ENCODE measurements at regions not wholly inside any gene's neighbourhood (a gene's known extent, or its start where the extent isn't known, plus 50 kb on each side); places are given as distances from the start of the nearest gene placed in this dataset.
"Not testable (repeated sequence)": the region's sequence is repeated elsewhere in the genome, so short reads cannot be mapped to it uniquely, and the experiment has no call there.

DNA sequence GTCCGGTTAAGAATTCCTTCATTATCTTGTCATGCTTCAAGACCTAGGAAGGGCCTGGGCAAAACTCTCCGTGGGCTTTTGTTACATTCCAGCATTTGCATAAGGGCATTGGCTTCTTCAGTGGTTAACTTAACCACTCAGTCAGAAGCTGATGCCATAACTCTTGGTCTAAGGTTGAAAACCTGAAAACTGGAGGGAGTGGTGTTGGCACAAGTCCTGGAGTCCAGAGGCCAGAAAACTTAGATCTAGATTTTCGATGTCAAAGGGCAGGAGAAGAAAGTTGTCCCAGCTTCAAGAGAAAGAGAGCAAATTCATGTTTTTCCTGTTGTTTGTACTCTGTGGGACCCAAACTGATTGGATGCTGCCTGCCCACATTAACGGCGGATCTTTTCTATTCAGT lies 86.6 kb upstream of the GC start:
- no peaks in the 10 kb centered on the region for H3K36me3 ChIP-seq
- TF ChIP-seq, protein P1, sequence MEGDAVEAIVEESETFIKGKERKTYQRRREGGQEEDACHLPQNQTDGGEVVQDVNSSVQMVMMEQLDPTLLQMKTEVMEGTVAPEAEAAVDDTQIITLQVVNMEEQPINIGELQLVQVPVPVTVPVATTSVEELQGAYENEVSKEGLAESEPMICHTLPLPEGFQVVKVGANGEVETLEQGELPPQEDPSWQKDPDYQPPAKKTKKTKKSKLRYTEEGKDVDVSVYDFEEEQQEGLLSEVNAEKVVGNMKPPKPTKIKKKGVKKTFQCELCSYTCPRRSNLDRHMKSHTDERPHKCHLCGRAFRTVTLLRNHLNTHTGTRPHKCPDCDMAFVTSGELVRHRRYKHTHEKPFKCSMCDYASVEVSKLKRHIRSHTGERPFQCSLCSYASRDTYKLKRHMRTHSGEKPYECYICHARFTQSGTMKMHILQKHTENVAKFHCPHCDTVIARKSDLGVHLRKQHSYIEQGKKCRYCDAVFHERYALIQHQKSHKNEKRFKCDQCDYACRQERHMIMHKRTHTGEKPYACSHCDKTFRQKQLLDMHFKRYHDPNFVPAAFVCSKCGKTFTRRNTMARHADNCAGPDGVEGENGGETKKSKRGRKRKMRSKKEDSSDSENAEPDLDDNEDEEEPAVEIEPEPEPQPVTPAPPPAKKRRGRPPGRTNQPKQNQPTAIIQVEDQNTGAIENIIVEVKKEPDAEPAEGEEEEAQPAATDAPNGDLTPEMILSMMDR (IDR thresholded peaks at IDR 0.05): no peak
- no peak overlapping the region for H3K4me3 ChIP-seq
- no peak for DNase-seq
- WGBS, 2 donors: 69 to 79% methylated on average over 5 of the region's 5 CpGs
- intact Hi-C loops (cut with DNase I): no loop called here
- no peaks in the 10 kb centered on the region for H3K9me3 ChIP-seq
- ATAC-seq: no peak
- no peak overlapping the region for H3K27ac ChIP-seq
- peaks cover 0 to 3% (median 0%) of the 10 kb centered on the region in 3 donors for H3K4me1 ChIP-seq
- no peak for FAIRE-seq
- H3K27me3 ChIP-seq: no peaks in the 10 kb centered on the region

DNA sequence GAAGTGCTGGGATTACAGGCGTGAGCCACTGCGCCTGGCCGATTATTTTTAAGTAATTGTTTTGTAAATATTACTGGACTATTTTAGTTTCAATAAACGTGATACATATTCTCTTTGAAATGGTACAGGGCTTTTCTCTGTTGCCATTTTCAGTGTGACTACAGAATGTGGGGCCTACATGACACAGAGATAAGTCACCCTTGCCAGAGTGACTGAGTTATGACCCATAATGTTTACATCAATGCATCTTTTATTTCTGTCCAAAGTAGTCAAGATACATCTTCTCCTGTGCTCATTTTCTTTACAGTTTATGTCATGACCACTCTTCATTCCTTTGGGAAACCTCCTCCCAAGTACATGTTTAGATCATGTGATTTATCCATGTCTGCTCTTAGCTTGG lies 88.3 kb upstream of the GC start:
- FAIRE-seq: no peak
- WGBS, 2 donors: 88 to 90% methylated on average over 4 of the region's 4 CpGs
- TF ChIP-seq, protein P1 (IDR thresholded peaks at IDR 0.05): no peak
- no peak for DNase-seq
- Histone ChIP-seq H3K4me1 (peaks cover 0 to 3% (median 0%) of the 10 kb centered on the region in 3 donors), H3K27me3 (no peaks in the 10 kb centered on the region), H3K36me3 (no peaks in the 10 kb centered on the region), H3K4me3 (no peak overlapping the region), H3K27ac (no peak overlapping the region), H3K9me3 (no peaks in the 10 kb centered on the region)
- intact Hi-C loops (cut with DNase I): no loop called here
- no peak for ATAC-seq

DNA sequence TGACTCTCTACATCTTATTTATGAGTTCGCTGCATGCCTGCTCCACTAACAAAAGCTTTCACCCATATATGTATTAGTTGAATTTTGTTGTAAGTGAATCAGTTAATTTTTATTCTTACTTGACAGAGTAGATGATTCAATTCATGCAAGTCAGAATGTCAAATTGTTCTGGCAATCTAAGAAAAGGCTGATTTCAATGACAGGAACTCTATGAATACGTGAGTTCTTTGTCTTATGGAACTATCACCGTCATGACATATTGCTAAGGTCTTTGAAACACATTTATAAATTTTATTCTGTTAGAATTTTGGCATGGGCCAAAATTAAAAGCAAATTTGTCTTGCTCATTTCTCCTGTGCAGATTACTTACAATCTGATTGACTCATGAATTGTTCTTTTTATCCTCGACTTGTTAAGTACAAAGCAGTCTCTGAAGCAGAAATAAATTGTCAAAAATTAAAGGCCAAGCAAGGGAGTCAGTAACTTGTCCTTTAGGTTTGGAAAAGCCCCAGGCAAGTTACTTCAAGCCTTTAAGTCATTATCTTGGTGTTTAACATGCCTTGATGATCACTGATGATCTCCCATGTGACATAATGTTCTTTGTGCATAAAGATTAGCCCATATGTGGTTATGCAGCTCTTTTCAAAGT lies 89.0 kb upstream of the GC start:
- no peaks in the 10 kb centered on the region for H3K9me3 ChIP-seq
- H3K27me3 ChIP-seq: no peaks in the 10 kb centered on the region
- H3K27ac ChIP-seq: no peak overlapping the region
- FAIRE-seq (no peak), DNase-seq (no peak), ATAC-seq (no peak)
- H3K4me1 ChIP-seq: peaks cover 0 to 2% (median 0%) of the 10 kb centered on the region in 3 donors
- no peaks in the 10 kb centered on the region for H3K36me3 ChIP-seq
- TF ChIP-seq, protein P1 (IDR thresholded peaks at IDR 0.05): no peak
- 83 to 89% methylated on average over 4 of the region's 4 CpGs for whole genome bisulfite sequencing, 2 donors
- intact Hi-C loops (cut with DNase I): no loop called here
- no peak overlapping the region for H3K4me3 ChIP-seq

DNA sequence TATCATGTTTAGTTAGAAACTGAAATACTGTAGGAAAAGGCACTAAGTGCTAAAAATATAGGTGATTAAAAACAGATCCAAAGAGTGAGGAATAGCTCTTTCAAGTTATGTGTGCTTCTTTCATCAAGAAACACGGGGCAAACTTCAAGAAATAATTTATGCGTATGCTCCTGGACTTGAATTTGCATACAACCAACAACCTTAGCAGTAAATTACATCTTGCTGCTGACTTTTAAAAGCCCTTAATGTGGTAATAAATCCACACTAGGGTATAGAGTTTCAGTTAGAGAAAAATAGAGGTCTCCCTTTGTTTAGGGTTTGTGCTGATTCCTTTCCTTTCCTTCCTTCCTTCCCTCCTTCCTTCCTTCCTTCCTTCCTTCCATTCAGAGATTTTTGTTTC lies 94.5 kb upstream of the GC start:
- ATAC-seq (no peak), DNase-seq (no peak), FAIRE-seq (no peak)
- H3K4me1 ChIP-seq: no peaks in the 10 kb centered on the region
- H3K4me3 ChIP-seq: no peak overlapping the region
- WGBS, 2 donors: 81 to 84% methylated on average over 2 of the region's 2 CpGs
- H3K27ac ChIP-seq: no peak overlapping the region
- no peaks in the 10 kb centered on the region for H3K9me3 ChIP-seq
- no peaks in the 10 kb centered on the region for H3K36me3 ChIP-seq
- TF ChIP-seq, protein P1 (IDR thresholded peaks at IDR 0.05): no peak
- H3K27me3 ChIP-seq: no peaks in the 10 kb centered on the region
- intact Hi-C loops (cut with DNase I): no loop called here

DNA sequence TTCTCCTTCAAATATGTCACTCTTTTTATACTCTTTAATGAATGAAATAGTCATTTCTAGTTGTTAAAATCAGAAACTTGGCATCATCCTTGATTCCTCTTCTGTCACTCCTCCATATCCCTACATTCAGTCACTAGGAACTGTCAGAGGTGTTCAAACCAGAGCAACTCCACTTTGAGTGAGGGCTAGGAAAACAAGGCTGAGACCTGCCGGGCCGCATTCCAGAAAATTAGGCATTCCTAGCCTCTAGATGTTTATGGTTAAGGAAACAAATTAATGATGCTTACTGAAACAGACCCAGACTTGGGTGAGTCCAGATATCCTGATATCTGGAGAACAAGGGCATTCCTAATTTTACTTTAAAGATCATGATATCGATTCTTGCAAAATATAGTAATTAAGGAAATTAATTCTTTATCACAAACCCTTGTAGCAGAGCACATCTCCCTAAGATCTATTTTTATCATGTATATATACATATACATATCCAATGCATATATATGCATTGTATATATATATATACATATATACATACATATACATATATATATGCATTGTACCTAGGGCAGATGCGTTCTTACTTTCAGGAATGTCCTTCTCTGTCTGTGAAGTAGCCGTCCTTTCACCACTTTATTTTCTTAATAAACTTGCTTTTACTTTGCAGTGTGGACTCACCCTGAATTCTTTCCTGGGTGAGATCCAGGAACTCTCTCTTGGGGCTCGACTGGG lies 98.4 kb upstream of the GC start:
- no peaks in the 10 kb centered on the region for H3K4me1 ChIP-seq
- intact Hi-C loops (cut with DNase I): no loop called here
- DNase-seq: no peak
- H3K27ac ChIP-seq: no peak overlapping the region
- WGBS, 2 donors: 69 to 71% methylated on average over 6 of the region's 6 CpGs
- ATAC-seq: no peak
- H3K9me3 ChIP-seq: no peaks in the 10 kb centered on the region
- H3K27me3 ChIP-seq: no peaks in the 10 kb centered on the region
- TF ChIP-seq, protein P1 (IDR thresholded peaks at IDR 0.05): no peak
- no peaks in the 10 kb centered on the region for H3K36me3 ChIP-seq
- FAIRE-seq: no peak
- no peak overlapping the region for H3K4me3 ChIP-seq

DNA sequence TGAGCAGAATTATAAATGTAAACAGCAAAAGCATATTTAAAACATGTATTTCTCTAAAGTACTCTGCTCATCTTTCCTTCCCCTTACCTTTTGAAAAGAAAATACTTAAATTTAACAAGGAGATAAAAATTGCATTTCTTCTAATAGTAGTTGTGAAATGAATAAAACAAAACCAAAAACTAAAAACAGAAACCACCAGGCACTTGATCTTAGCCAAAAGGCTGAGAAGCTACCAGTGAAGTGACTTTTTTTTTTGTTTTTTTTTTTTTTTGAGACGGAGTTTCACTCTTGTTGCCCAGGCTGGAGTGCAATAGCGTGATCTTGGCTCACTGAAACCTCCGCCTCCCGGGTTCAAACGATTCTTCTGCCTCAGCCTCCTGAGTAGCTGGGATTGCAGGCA lies 116.5 kb upstream of the GC start:
- WGBS, 2 donors: 82% methylated on average over 5 of the region's 5 CpGs
- not testable (repeated sequence) for H3K27me3 ChIP-seq, FAIRE-seq

DNA sequence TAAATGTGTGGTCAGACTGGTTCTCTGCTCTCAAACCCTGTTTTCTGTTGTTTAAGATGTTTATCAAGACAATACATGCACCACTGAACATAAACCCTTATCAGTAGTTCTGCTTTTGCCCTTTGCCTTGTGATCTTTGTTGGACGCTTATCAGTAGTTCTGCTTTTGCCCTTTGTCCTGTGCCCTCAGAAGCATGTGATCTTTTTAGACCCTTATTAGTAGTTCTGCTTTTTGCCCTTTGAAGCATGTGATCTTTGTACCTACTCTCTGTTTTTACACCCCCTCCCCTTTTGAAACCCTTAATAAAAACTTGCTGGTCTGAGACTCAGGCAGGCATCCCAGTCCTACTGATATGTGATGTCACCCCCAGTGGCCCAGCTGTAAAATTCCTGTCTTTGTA lies 121.7 kb upstream of the GC start:
- 72 to 94% methylated on average over 1 of the region's 1 CpG for WGBS, 2 donors
- H3K27ac ChIP-seq; DNase-seq; H3K4me3 ChIP-seq; intact Hi-C loops (cut with DNase I); ATAC-seq; FAIRE-seq; H3K9me3 ChIP-seq; H3K4me1 ChIP-seq; H3K27me3 ChIP-seq; H3K36me3 ChIP-seq: not testable (repeated sequence)

More for the DNA sequence above, 116.5 kb upstream of the GC start:
- H3K4me3 ChIP-seq; H3K9me3 ChIP-seq; H3K4me1 ChIP-seq; DNase-seq; H3K36me3 ChIP-seq; ATAC-seq; H3K27ac ChIP-seq; intact Hi-C loops (cut with DNase I): not testable (repeated sequence)

Data from pancreas (tissue), 10 donors.